GM20000 (cell line): ENCODE measurements at regions not wholly inside any gene's neighbourhood (a gene's known extent, or its start where the extent isn't known, plus 50 kb on each side); places are given as distances from the start of the nearest gene placed in this dataset.

Experiments
- DNase-seq: peaks from one replicate; pipeline ENCODE4 v3.0.0; 2012; ENCODE audit warnings: low spot score
- CTCF ChIP-seq: IDR thresholded peaks from 2 replicates; pipeline ENCODE4 v1.5.1; 2012; ENCODE audit warnings: mild to moderate bottlenecking, control low read depth; ENCODE audit errors: extremely low read depth, missing control alignments

- DNase-seq = no peak
- TF ChIP-seq CTCF = no peak
These were observed 500.0 kb downstream of the SPRY1 start for GRCh38 chr4:123896446-123897071.

- DNase-seq = no peak
- no peak for TF ChIP-seq CTCF
These were observed 502.5 kb downstream of the SPRY1 start for GRCh38 chr4:123898946-123899666.

GRCh38 chr4:123904882-123905281, 508.3 kb downstream of the SPRY1 start:
- no peak for DNase-seq
- TF ChIP-seq CTCF = no peak

- DNase-seq = no peak
- TF ChIP-seq CTCF = no peak
These were observed 517.0 kb downstream of the SPRY1 start for GRCh38 chr4:123913598-123913997.

- no peak for DNase-seq
- TF ChIP-seq CTCF = no peak
These were observed 520.2 kb downstream of the SPRY1 start for GRCh38 chr4:123916821-123917220.

- TF ChIP-seq CTCF = no peak
- no peak for DNase-seq
These were observed 523.0 kb downstream of the SPRY1 start for GRCh38 chr4:123919576-123920098.

GRCh38 chr4:123921339-123921738, 524.7 kb downstream of the SPRY1 start:
- TF ChIP-seq CTCF = no peak
- no peak for DNase-seq
